ENCODE measurements at regions not wholly inside any gene's neighbourhood (a gene's known extent, or its start where the extent isn't known, plus 50 kb on each side); places are given as distances from the start of the nearest gene placed in this dataset.

DNA sequence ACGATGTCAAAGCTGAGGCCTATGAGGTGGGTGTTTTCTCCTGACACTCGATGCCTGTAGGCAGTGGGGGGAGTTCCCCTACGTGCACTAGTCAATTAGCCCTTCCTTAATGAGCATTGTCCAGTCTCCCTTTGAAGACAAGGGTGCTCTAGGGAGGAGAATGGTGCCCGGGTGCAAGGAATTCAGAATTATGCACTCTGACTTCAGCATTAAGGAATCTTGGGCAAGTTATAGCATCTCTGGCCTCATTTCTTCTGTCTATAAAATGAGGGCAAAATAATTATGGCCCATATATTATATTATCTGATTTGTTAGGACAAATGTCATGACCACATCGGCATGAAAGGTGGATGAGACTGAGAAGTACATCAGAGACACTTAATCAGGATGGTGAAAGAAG lies 82.1 kb upstream of the SLC7A1 start:
- H4K20me1 ChIP-seq (ENCODE audit: insufficient read depth, low read length): no peaks in the 10 kb centered on the region
- no peaks in the 10 kb centered on the region for H3K4me1 ChIP-seq (ENCODE audit: insufficient read depth, low read length, poor library complexity, severe bottlenecking)
- no peak overlapping the region for H3K4me2 ChIP-seq (ENCODE audit: low read length)
- POLR2A ChIA-PET: no interaction called here
- no peak for DNase-seq (ENCODE audit: low spot score)
- H3K36me3 ChIP-seq (ENCODE audit: insufficient read depth, low read length): no peaks in the 10 kb centered on the region
- CTCF ChIA-PET (ENCODE audit: unreplicated experiment): no interaction called here
- no peak overlapping the region for H3K27ac ChIP-seq (ENCODE audit: low read depth, low read length, poor library complexity, severe bottlenecking)
- BruUV-seq (replicated peaks): no TSS peak
- H3K9me2 ChIP-seq (ENCODE audit: insufficient read depth, low read length): no peaks in the 10 kb centered on the region
- H3K79me2 ChIP-seq (ENCODE audit: insufficient read depth, low read depth, low read length): no peaks in the 10 kb centered on the region
- no peak overlapping the region for H2AFZ ChIP-seq (ENCODE audit: low read length)
- no peaks in the 10 kb centered on the region for H3K9me3 ChIP-seq (ENCODE audit: low read length)
- TF ChIP-seq EZH2phosphoT487 (IDR thresholded peaks at IDR 0.05; ENCODE audit: borderline replicate concordance, low read depth, low read length): no peak
- TF ChIP-seq, protein P1, sequence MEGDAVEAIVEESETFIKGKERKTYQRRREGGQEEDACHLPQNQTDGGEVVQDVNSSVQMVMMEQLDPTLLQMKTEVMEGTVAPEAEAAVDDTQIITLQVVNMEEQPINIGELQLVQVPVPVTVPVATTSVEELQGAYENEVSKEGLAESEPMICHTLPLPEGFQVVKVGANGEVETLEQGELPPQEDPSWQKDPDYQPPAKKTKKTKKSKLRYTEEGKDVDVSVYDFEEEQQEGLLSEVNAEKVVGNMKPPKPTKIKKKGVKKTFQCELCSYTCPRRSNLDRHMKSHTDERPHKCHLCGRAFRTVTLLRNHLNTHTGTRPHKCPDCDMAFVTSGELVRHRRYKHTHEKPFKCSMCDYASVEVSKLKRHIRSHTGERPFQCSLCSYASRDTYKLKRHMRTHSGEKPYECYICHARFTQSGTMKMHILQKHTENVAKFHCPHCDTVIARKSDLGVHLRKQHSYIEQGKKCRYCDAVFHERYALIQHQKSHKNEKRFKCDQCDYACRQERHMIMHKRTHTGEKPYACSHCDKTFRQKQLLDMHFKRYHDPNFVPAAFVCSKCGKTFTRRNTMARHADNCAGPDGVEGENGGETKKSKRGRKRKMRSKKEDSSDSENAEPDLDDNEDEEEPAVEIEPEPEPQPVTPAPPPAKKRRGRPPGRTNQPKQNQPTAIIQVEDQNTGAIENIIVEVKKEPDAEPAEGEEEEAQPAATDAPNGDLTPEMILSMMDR (conservative IDR thresholded peaks at IDR 0.05; ENCODE audit: low read length): no peak
- H3K4me3 ChIP-seq (ENCODE audit: low read depth, low read length, poor library complexity, severe bottlenecking): no peak overlapping the region
- intact Hi-C loops (cut with micrococcal nuclease; ENCODE audit: unreplicated experiment): no loop called here

DNA sequence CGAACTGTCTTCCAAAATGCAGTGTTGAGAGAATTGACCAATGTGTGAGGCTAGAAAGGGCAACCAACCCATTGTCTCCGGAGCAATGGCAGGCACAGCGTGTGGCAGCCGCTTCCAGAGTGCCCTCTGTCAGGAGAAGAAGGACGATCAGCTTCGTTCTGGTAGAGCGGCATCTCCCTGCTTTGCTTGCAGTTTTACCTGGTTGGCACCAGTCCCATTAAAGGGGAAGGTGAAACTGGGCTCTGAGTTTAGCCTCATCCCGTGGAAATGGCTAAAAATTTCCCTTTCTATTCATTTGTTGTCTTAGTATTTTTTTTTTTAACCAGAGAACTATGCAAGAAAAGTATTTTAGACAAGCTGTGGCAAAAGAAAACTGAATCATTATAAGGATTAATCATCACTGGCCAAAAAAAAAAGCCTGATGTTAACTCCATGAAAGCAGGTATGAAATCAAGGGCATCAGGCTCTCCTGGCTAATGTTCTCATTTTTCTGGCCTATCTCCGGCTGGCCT lies 81.5 kb upstream of the SLC7A1 start:
- Histone ChIP-seq H3K9me3 (ENCODE audit: low read length) (no peaks in the 10 kb centered on the region), H3K36me3 (ENCODE audit: insufficient read depth, low read length) (no peaks in the 10 kb centered on the region), H3K79me2 (ENCODE audit: insufficient read depth, low read depth, low read length) (no peaks in the 10 kb centered on the region), H3K27ac (ENCODE audit: low read depth, low read length, poor library complexity, severe bottlenecking) (no peak overlapping the region), H2AFZ (ENCODE audit: low read length) (no peak overlapping the region), H3K9me2 (ENCODE audit: insufficient read depth, low read length) (no peaks in the 10 kb centered on the region), H3K4me3 (ENCODE audit: low read depth, low read length, poor library complexity, severe bottlenecking) (no peak overlapping the region), H3K4me2 (ENCODE audit: low read length) (no peak overlapping the region), H4K20me1 (ENCODE audit: insufficient read depth, low read length) (no peaks in the 10 kb centered on the region), H3K4me1 (ENCODE audit: insufficient read depth, low read length, poor library complexity, severe bottlenecking) (no peaks in the 10 kb centered on the region)
- ChIA-PET CTCF (ENCODE audit: unreplicated experiment) (no interaction called here), POLR2A (no interaction called here)
- BruUV-seq (replicated peaks): no TSS peak
- intact Hi-C loops (cut with micrococcal nuclease; ENCODE audit: unreplicated experiment): no loop called here
- no peak for TF ChIP-seq EZH2phosphoT487 (IDR thresholded peaks at IDR 0.05; ENCODE audit: borderline replicate concordance, low read depth, low read length)
- TF ChIP-seq, protein P1 (conservative IDR thresholded peaks at IDR 0.05; ENCODE audit: low read length): no peak
- DNase-seq (ENCODE audit: low spot score): no peak

DNA sequence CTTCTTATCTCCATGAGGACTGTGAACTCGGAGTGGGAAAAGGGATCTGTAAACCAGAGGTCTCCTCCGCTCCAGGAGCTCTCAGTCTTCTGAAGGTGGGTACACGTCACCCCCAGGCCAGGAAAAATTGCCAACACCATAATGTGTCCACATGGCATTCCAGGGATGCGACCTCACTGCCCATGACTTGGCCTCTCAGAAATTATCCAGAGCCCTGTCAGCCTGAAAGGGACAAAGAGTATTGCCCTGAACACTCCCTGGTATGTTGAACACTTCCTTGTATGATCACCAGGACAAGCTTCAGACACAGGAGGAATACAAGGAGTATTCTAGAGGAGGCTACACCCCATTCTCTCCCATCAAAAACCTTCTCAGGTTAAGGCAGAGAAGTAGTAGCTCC lies 81.0 kb upstream of the SLC7A1 start:
- intact Hi-C loops (cut with micrococcal nuclease; ENCODE audit: unreplicated experiment): no loop called here
- Histone ChIP-seq H4K20me1 (ENCODE audit: insufficient read depth, low read length) (no peaks in the 10 kb centered on the region), H3K4me2 (ENCODE audit: low read length) (no peak overlapping the region), H3K36me3 (ENCODE audit: insufficient read depth, low read length) (no peaks in the 10 kb centered on the region), H3K4me3 (ENCODE audit: low read depth, low read length, poor library complexity, severe bottlenecking) (no peak overlapping the region), H3K4me1 (ENCODE audit: insufficient read depth, low read length, poor library complexity, severe bottlenecking) (no peaks in the 10 kb centered on the region), H2AFZ (ENCODE audit: low read length) (no peak overlapping the region), H3K27ac (ENCODE audit: low read depth, low read length, poor library complexity, severe bottlenecking) (no peak overlapping the region), H3K79me2 (ENCODE audit: insufficient read depth, low read depth, low read length) (no peaks in the 10 kb centered on the region), H3K9me2 (ENCODE audit: insufficient read depth, low read length) (no peaks in the 10 kb centered on the region), H3K9me3 (ENCODE audit: low read length) (no peaks in the 10 kb centered on the region)
- no peak for DNase-seq (ENCODE audit: low spot score)
- POLR2A ChIA-PET: no interaction called here
- CTCF ChIA-PET (ENCODE audit: unreplicated experiment): no interaction called here
- TF ChIP-seq, protein P1 (conservative IDR thresholded peaks at IDR 0.05; ENCODE audit: low read length): no peak
- no peak for TF ChIP-seq EZH2phosphoT487 (IDR thresholded peaks at IDR 0.05; ENCODE audit: borderline replicate concordance, low read depth, low read length)
- no TSS peak for BruUV-seq (replicated peaks)

Measured in OCI-LY7 (cell line).